Colonic mucosa (tissue), 4 donors: ENCODE measurements at regions not wholly inside any gene's neighbourhood (a gene's known extent, or its start where the extent isn't known, plus 50 kb on each side); places are given as distances from the start of the nearest gene placed in this dataset.

Source experiments
- DNase-seq: peaks from one replicate; pipeline ENCODE4 v3.0.0-alpha.2; 2020
- H3K27ac ChIP-seq: fragments of 200-600 bp; one replicate; pipeline ENCODE4 v1.8.0; 2021
- H3K27me3 ChIP-seq: fragments of 200-600 bp; one replicate; pipeline ENCODE4 v1.8.0; 2021
- H3K36me3 ChIP-seq: fragments of 200-600 bp; one replicate; pipeline ENCODE4 v1.8.0; 2021
- H3K4me1 ChIP-seq: fragments of 200-600 bp; one replicate; pipeline ENCODE4 v1.8.0; 2021; ENCODE audit warnings: mild to moderate bottlenecking
- H3K4me3 ChIP-seq: fragments of 200-600 bp; one replicate; pipeline ENCODE4 v1.8.0; 2021
- H3K9ac ChIP-seq, 2 donors: one replicate each; pipeline ENCODE4 v1.7.0; 2013; ENCODE audit warnings: control low read depth in 2 of 2, low read depth in 2 of 2, low read length in 2 of 2
- H3K9me3 ChIP-seq: fragments of 200-600 bp; one replicate; pipeline ENCODE4 v1.8.0; 2021
- CTCF ChIP-seq: fragments of 200-600 bp; IDR thresholded peaks from one replicate; pipeline ENCODE4 v1.8.0; 2022; ENCODE audit warnings: antibody characterized with exemption, mild to moderate bottlenecking
- intact Hi-C: fragments of 100-400 bp; cut with DNase I; formaldehyde crosslinking; loops from one replicate; pipeline ENCODE4 v1.14.1; 2022
- donor health status: healthy.
- donor health status: DM: no; HTN: no; CAD: no.
- donor health status: DM: no; HTN: no; CAD: no.

DNA sequence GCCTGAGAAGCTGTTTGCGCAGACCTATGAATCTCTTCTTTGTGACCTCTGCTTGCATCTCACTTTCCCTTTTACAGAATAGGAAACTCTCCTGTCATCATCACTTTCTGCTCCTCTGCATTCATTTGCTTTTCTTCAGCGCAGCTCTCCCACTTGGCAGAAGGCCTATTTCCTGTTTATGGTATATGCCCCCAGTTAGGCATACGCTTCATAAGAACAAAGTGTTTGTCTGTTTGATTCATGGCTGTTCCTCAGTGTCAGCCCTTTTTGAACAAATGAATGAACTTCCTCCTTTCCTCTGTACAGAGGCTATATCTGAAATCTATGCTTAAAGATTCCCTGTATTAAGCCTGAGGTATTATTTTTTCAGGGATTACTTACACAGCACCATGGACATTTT is 1216.9 kb upstream of the GBE1 start:
- no peak overlapping the region for H3K4me3 ChIP-seq
- no peaks in the 10 kb centered on the region for H3K9me3 ChIP-seq
- intact Hi-C loops = no loop called here
- no peaks in the 10 kb centered on the region for H3K36me3 ChIP-seq
- H3K9ac ChIP-seq = no peak overlapping the region
- no peak for DNase-seq
- no peaks in the 10 kb centered on the region for H3K27me3 ChIP-seq
- no peaks in the 10 kb centered on the region for H3K4me1 ChIP-seq
- H3K27ac ChIP-seq = no peak overlapping the region
- no peak for TF ChIP-seq CTCF

GRCh38 chr3:82977871-82978270 is 1216.4 kb upstream of the GBE1 start:
- intact Hi-C loops = no loop called here
- TF ChIP-seq CTCF = no peak
- Histone ChIP-seq H3K9me3 (no peaks in the 10 kb centered on the region), H3K27me3 (no peaks in the 10 kb centered on the region), H3K4me3 (no peak overlapping the region), H3K4me1 (no peaks in the 10 kb centered on the region), H3K9ac (no peak overlapping the region), H3K36me3 (no peaks in the 10 kb centered on the region), H3K27ac (no peak overlapping the region)
- no peak for DNase-seq

GRCh38 chr3:82973791-82974190 is 1212.3 kb upstream of the GBE1 start:
- Histone ChIP-seq H3K27ac (no peak overlapping the region), H3K27me3 (no peaks in the 10 kb centered on the region), H3K9ac (no peak overlapping the region), H3K4me1 (no peaks in the 10 kb centered on the region), H3K9me3 (no peaks in the 10 kb centered on the region), H3K4me3 (no peak overlapping the region), H3K36me3 (no peaks in the 10 kb centered on the region)
- TF ChIP-seq CTCF = no peak
- intact Hi-C loops = no loop called here
- no peak for DNase-seq

DNA sequence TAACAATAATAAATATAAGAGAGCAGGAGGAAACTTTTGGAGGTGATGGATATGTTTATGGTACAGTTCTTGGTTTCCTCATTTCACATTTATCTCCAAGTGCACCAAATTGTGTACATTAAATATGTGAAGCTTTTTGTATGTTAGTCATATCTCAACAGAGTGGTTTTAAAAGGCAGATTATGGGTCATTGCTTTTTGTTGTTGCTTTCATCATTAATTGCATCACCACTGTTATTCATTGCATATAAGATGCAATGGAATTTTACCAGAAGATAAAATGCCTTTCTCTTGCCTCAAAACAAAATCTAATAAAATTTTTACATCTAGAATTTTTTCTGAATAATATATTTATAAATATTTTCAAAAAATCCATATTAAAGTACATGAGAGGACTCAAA is 1198.9 kb upstream of the GBE1 start:
- no peak for TF ChIP-seq CTCF
- intact Hi-C loops = no loop called here
- no peaks in the 10 kb centered on the region for H3K9me3 ChIP-seq
- no peaks in the 10 kb centered on the region for H3K36me3 ChIP-seq
- no peak overlapping the region for H3K9ac ChIP-seq
- no peaks in the 10 kb centered on the region for H3K27me3 ChIP-seq
- no peak overlapping the region for H3K27ac ChIP-seq
- DNase-seq = no peak
- no peak overlapping the region for H3K4me3 ChIP-seq
- H3K4me1 ChIP-seq = no peaks in the 10 kb centered on the region

DNA sequence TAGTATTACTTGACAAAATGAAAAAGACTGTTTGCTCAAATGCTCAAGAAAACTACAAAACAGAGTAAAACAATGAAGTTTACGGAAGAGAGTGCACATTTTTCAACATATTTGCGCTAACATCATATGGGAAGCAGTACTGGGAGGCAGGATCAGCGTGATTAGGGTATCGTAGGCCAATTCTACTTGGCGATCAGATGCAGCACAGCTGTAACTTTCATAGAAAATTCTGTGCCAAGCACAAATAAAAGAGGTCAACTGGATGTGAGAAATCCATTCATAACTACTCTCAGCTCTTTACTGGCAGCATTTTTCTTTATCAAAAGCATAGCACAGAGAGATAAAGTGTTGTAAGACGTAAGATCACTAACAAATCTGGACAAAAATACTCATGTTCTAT is 1196.3 kb upstream of the GBE1 start:
- no peak for DNase-seq
- no peak overlapping the region for H3K27ac ChIP-seq
- no peaks in the 10 kb centered on the region for H3K36me3 ChIP-seq
- TF ChIP-seq CTCF = no peak
- intact Hi-C loops = no loop called here
- H3K9me3 ChIP-seq = no peaks in the 10 kb centered on the region
- H3K9ac ChIP-seq = no peak overlapping the region
- H3K27me3 ChIP-seq = no peaks in the 10 kb centered on the region
- H3K4me1 ChIP-seq = no peaks in the 10 kb centered on the region
- no peak overlapping the region for H3K4me3 ChIP-seq

GRCh38 chr3:82957079-82957478 is 1195.6 kb upstream of the GBE1 start:
- no peaks in the 10 kb centered on the region for H3K36me3 ChIP-seq
- no peaks in the 10 kb centered on the region for H3K9me3 ChIP-seq
- H3K4me3 ChIP-seq = no peak overlapping the region
- no peak overlapping the region for H3K9ac ChIP-seq
- TF ChIP-seq CTCF = no peak
- H3K27ac ChIP-seq = no peak overlapping the region
- no peaks in the 10 kb centered on the region for H3K27me3 ChIP-seq
- intact Hi-C loops = no loop called here
- no peaks in the 10 kb centered on the region for H3K4me1 ChIP-seq
- no peak for DNase-seq
